Hematopoietic multipotent progenitor cell (in vitro differentiated cells): ENCODE measurements at regions not wholly inside any gene's neighbourhood (a gene's known extent, or its start where the extent isn't known, plus 50 kb on each side); places are given as distances from the start of the nearest gene placed in this dataset.
"Not testable (repeated sequence)": the region's sequence is repeated elsewhere in the genome, so short reads cannot be mapped to it uniquely, and the experiment has no call there.

Experiments
- DNase-seq, 3 donors: peaks; one replicate each; pipeline ENCODE4 v3.0.0-alpha.2; 2011 to 2015; ENCODE audit warnings: low read depth in 2 of 3, low spot score in 2 of 3

- DNase-seq, result no peak
Measured at GRCh38 chr14:87449016-87449415, 544.0 kb downstream of the GALC start.

GRCh38 chr14:87443787-87444186 lies 549.2 kb downstream of the GALC start:
- no peak for DNase-seq

GRCh38 chr14:87443039-87443438 lies 549.9 kb downstream of the GALC start:
- DNase-seq, result no peak

- DNase-seq, result no peak
Measured at GRCh38 chr14:87437158-87437557, 555.8 kb downstream of the GALC start.

- DNase-seq, result no peak
Measured at GRCh38 chr14:87434680-87435079, 558.3 kb downstream of the GALC start.

GRCh38 chr14:87434011-87434410 lies 559.0 kb downstream of the GALC start:
- DNase-seq, result no peak

GRCh38 chr14:87432698-87433097 lies 560.3 kb downstream of the GALC start:
- no peak for DNase-seq

- no peak for DNase-seq
Measured at GRCh38 chr14:87430810-87431209, 562.2 kb downstream of the GALC start.

- no peak for DNase-seq
Measured at GRCh38 chr14:87430214-87430613, 562.8 kb downstream of the GALC start.

- DNase-seq, result no peak
Measured at GRCh38 chr14:87419925-87420324, 573.1 kb downstream of the GALC start.

- DNase-seq, result no peak
Measured at GRCh38 chr14:87411370-87411769, 581.6 kb downstream of the GALC start.

- DNase-seq, result no peak
Measured at GRCh38 chr14:87409393-87409792, 583.6 kb downstream of the GALC start.

GRCh38 chr14:87407344-87407743 lies 585.6 kb downstream of the GALC start:
- DNase-seq, result no peak

GRCh38 chr14:87405563-87405962 lies 587.4 kb downstream of the GALC start:
- no peak for DNase-seq

- no peak for DNase-seq
Measured at GRCh38 chr14:87397499-87397898, 595.5 kb downstream of the GALC start.

GRCh38 chr14:87391066-87391465 lies 601.9 kb downstream of the GALC start:
- DNase-seq, result no peak

- DNase-seq, result no peak
Measured at GRCh38 chr14:87388946-87389345, 604.0 kb downstream of the GALC start.

- DNase-seq, result no peak
Measured at GRCh38 chr14:87387806-87388205, 605.2 kb downstream of the GALC start.

GRCh38 chr14:87386524-87386923 lies 606.5 kb downstream of the GALC start:
- no peak for DNase-seq

- no peak for DNase-seq
Measured at GRCh38 chr14:87380054-87380453, 612.9 kb downstream of the GALC start.

- DNase-seq, result no peak
Measured at GRCh38 chr14:87368751-87369150, 624.2 kb downstream of the GALC start.

GRCh38 chr14:87360246-87360645 lies 632.7 kb downstream of the GALC start:
- not testable (repeated sequence) for DNase-seq

- DNase-seq, result no peak
Measured at GRCh38 chr14:87351007-87351406, 642.0 kb downstream of the GALC start.

GRCh38 chr14:87349921-87350320 lies 643.1 kb downstream of the GALC start:
- DNase-seq, result no peak
